Renal cortex interstitium (tissue), 11 donors: ENCODE measurements at regions not wholly inside any gene's neighbourhood (a gene's known extent, or its start where the extent isn't known, plus 50 kb on each side); places are given as distances from the start of the nearest gene placed in this dataset.

ENCODE experiments used
- DNase-seq, 11 donors: peaks; one replicate each; pipeline ENCODE4 v3.0.0-alpha.2; 2013; ENCODE audit warnings: low read depth in 9 of 11, low spot score in 4 of 11; ENCODE audit errors: extremely low read depth in 1 of 11

GRCh38 chr3:124258057-124258500 lies 266.2 kb upstream of the ROPN1 start:
- peak in 2 of 11 donors; percentile 51 to 54 for DNase-seq

GRCh38 chr3:124260206-124260915 lies 268.4 kb upstream of the ROPN1 start:
- DNase-seq = no peak

- no peak for DNase-seq
Observed at GRCh38 chr3:124261306-124261705, 269.4 kb upstream of the ROPN1 start.

- no peak for DNase-seq
Observed at GRCh38 chr3:124263168-124263567, 271.2 kb upstream of the ROPN1 start.

GRCh38 chr3:124264346-124264745 lies 272.4 kb upstream of the ROPN1 start:
- DNase-seq = no peak

GRCh38 chr3:124266487-124266886 lies 274.6 kb upstream of the ROPN1 start:
- DNase-seq = peak in 6 of 11 donors; percentile 25 to 57 (median 42)

GRCh38 chr3:124267406-124267805 lies 275.5 kb upstream of the ROPN1 start:
- no peak for DNase-seq

- no peak for DNase-seq
Observed at GRCh38 chr3:124268355-124268754, 276.4 kb upstream of the ROPN1 start.

GRCh38 chr3:124269619-124270018 lies 277.7 kb upstream of the ROPN1 start:
- DNase-seq = no peak

- DNase-seq = no peak
Observed at GRCh38 chr3:124272605-124273151, 280.8 kb upstream of the ROPN1 start.

- no peak for DNase-seq
Observed at GRCh38 chr3:124273651-124274050, 281.7 kb upstream of the ROPN1 start.

- no peak for DNase-seq
Observed at GRCh38 chr3:124274051-124274450, 282.1 kb upstream of the ROPN1 start.

GRCh38 chr3:124275412-124275811 lies 283.5 kb upstream of the ROPN1 start:
- DNase-seq = no peak

GRCh38 chr3:124276133-124276532 lies 284.2 kb upstream of the ROPN1 start:
- DNase-seq = no peak

GRCh38 chr3:124276539-124277143 lies 284.7 kb upstream of the ROPN1 start:
- DNase-seq = no peak

- DNase-seq = no peak
Observed at GRCh38 chr3:124277144-124277890, 285.4 kb upstream of the ROPN1 start.

- DNase-seq = peak in 1 of 11 donors; percentile 33
Observed at GRCh38 chr3:124281453-124282316, 289.8 kb upstream of the ROPN1 start.

- DNase-seq = no peak
Observed at GRCh38 chr3:124282751-124283651, 291.1 kb upstream of the ROPN1 start.
